ENCODE measurements at regions not wholly inside any gene's neighbourhood (a gene's known extent, or its start where the extent isn't known, plus 50 kb on each side); places are given as distances from the start of the nearest gene placed in this dataset.

GRCh38 chr1:37323486-37324377, 150.6 kb upstream of the ZC3H12A start:
- H3K27me3 ChIP-seq (replicated peaks): peaks cover under 1% of the 10 kb centered on the region
- H3K4me3 ChIP-seq (ENCODE audit: low read depth, low read length): no peak overlapping the region
- in situ Hi-C loops (cut with HindIII; ENCODE audit: low pct_ligation_motif_present, low sequenced_read_pairs): no loop called here
- H3K27ac ChIP-seq: no peak overlapping the region
- H3K36me3 ChIP-seq (replicated peaks): no peaks in the 10 kb centered on the region
- DNase-seq: peak; percentile 19
- TF ChIP-seq, protein P1, sequence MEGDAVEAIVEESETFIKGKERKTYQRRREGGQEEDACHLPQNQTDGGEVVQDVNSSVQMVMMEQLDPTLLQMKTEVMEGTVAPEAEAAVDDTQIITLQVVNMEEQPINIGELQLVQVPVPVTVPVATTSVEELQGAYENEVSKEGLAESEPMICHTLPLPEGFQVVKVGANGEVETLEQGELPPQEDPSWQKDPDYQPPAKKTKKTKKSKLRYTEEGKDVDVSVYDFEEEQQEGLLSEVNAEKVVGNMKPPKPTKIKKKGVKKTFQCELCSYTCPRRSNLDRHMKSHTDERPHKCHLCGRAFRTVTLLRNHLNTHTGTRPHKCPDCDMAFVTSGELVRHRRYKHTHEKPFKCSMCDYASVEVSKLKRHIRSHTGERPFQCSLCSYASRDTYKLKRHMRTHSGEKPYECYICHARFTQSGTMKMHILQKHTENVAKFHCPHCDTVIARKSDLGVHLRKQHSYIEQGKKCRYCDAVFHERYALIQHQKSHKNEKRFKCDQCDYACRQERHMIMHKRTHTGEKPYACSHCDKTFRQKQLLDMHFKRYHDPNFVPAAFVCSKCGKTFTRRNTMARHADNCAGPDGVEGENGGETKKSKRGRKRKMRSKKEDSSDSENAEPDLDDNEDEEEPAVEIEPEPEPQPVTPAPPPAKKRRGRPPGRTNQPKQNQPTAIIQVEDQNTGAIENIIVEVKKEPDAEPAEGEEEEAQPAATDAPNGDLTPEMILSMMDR (IDR thresholded peaks at IDR 0.05; ENCODE audit: low read depth, low read length, missing control alignments): peak; percentile 81

- in situ Hi-C loops (cut with HindIII; ENCODE audit: low pct_ligation_motif_present, low sequenced_read_pairs): no loop called here
- TF ChIP-seq, protein P1 (IDR thresholded peaks at IDR 0.05; ENCODE audit: low read depth, low read length, missing control alignments): no peak
- Histone ChIP-seq H3K36me3 (replicated peaks) (no peaks in the 10 kb centered on the region), H3K27me3 (replicated peaks) (no peaks in the 10 kb centered on the region), H3K4me3 (ENCODE audit: low read depth, low read length) (no peak overlapping the region), H3K27ac (no peak overlapping the region)
- DNase-seq: no peak
Measured at GRCh38 chr1:37325010-37325409, 149.4 kb upstream of the ZC3H12A start.

DNA sequence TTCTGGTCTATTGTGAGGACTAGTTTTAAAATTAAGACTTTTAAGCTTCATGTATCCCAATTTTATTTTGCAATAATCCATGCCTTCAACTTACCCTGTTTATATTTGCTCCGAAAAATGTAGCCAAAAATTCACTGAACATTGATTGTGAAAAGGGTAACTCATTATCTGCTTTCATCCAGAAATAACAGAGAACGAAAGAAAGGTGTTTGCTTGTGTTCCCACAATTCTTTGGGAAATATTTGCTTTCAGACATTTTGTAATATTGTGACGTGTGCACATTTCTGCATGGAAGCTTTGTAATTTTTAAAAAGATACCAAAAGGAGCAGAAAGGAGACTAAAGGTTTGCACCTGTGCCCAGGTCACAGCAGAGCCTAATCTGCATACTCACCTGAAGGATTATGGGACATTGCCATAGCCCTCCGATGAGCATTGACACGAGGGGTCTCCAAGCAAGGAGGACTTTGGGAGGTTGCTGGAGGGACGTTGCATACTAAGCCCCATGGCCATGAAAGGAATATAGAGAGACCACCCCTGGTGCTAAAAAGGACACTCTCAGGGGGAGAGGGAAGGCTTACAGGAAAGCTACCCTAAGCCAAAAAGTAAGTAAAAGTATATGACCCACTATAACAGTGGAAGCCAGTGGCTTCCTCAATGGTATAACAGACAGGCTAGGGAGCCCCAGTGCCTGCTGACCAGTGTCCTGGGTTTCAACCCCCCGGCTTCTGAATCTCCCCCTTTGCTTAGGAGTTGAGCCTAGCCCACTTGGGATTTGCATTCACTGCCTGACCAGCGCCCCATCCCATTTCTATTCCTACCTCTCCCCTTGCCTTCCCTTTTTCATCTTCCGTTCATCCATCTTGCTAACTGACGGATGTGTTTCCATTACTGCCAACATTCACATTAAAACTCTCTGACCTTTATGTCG, 148.6 kb upstream of the ZC3H12A start:
- in situ Hi-C loops (cut with HindIII; ENCODE audit: low pct_ligation_motif_present, low sequenced_read_pairs): no loop called here
- TF ChIP-seq, protein P1 (IDR thresholded peaks at IDR 0.05; ENCODE audit: low read depth, low read length, missing control alignments): no peak
- no peak for DNase-seq
- Histone ChIP-seq H3K4me3 (ENCODE audit: low read depth, low read length) (no peak overlapping the region), H3K27me3 (replicated peaks) (no peaks in the 10 kb centered on the region), H3K36me3 (replicated peaks) (no peaks in the 10 kb centered on the region), H3K27ac (no peak overlapping the region)

- in situ Hi-C loops (cut with HindIII; ENCODE audit: low pct_ligation_motif_present, low sequenced_read_pairs): no loop called here
- Histone ChIP-seq H3K27me3 (replicated peaks) (no peaks in the 10 kb centered on the region), H3K4me3 (ENCODE audit: low read depth, low read length) (no peak overlapping the region), H3K36me3 (replicated peaks) (no peaks in the 10 kb centered on the region), H3K27ac (no peak overlapping the region)
- TF ChIP-seq, protein P1 (IDR thresholded peaks at IDR 0.05; ENCODE audit: low read depth, low read length, missing control alignments): no peak
- no peak for DNase-seq
Measured at GRCh38 chr1:37332126-37332525, 142.3 kb upstream of the ZC3H12A start.

DNA sequence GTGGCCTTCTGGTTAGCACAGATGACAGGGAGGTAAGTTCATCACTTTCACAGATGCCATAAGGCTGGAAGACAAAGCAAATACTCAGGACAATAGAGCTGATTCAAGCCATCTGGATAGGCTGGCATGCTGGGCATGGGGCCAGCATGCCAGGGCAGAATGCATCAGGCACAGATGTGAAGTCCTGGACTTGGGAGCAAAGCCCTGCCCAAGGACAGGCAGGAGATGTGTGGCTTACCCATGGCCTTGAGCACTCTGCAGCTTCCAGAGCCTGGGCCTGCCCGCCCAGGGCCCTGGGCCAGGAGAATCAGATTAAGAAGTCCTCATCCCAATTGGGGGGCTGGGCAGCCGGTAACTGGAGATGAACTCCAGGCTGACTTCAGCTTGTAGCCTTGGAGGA, 135.7 kb upstream of the ZC3H12A start:
- no peak for DNase-seq
- H3K36me3 ChIP-seq (replicated peaks): no peaks in the 10 kb centered on the region
- no peak overlapping the region for H3K27ac ChIP-seq
- no peak overlapping the region for H3K4me3 ChIP-seq (ENCODE audit: low read depth, low read length)
- no peaks in the 10 kb centered on the region for H3K27me3 ChIP-seq (replicated peaks)
- TF ChIP-seq, protein P1 (IDR thresholded peaks at IDR 0.05; ENCODE audit: low read depth, low read length, missing control alignments): no peak
- in situ Hi-C loops (cut with HindIII; ENCODE audit: low pct_ligation_motif_present, low sequenced_read_pairs): no loop called here

Data from brain microvascular endothelial cell (primary cell).